HEK293 (cell line): ENCODE measurements at regions not wholly inside any gene's neighbourhood (a gene's known extent, or its start where the extent isn't known, plus 50 kb on each side); places are given as distances from the start of the nearest gene placed in this dataset.

Experiments used
- BCL11A ChIP-seq: fragments of 450-650 bp; formaldehyde crosslinking; IDR thresholded peaks from 2 replicates; pipeline ENCODE4 v1.5.1; 2016; ENCODE audit warnings: low read depth, missing biosample characterization, missing genetic modification characterization
- ZNF664 ChIP-seq: fragments of 450-650 bp; formaldehyde crosslinking; IDR thresholded peaks from 2 replicates; pipeline ENCODE4 v1.5.1; 2016; ENCODE audit warnings: missing biosample characterization, missing genetic modification characterization
- ZNF707 ChIP-seq: fragments of 450-650 bp; formaldehyde crosslinking; IDR thresholded peaks from 2 replicates; pipeline ENCODE4 v1.5.1; 2016; ENCODE audit warnings: missing biosample characterization, missing genetic modification characterization
- TF ChIP-seq, protein P1 (sequence below): fragments of 450-650 bp; formaldehyde crosslinking; IDR thresholded peaks from 2 replicates; pipeline ENCODE4 v1.5.1; 2016; ENCODE audit warnings: missing biosample characterization, missing genetic modification characterization
- TF ChIP-seq, protein P2 (sequence below): fragments of 450-650 bp; formaldehyde crosslinking; IDR thresholded peaks from 2 replicates; pipeline ENCODE4 v1.5.1; 2016; ENCODE audit warnings: missing biosample characterization, missing genetic modification characterization
- TF ChIP-seq, protein P3 (sequence below): fragments of 450-650 bp; formaldehyde crosslinking; IDR thresholded peaks from 2 replicates; pipeline ENCODE4 v1.5.1; 2016; ENCODE audit warnings: missing biosample characterization, missing genetic modification characterization

DNA sequence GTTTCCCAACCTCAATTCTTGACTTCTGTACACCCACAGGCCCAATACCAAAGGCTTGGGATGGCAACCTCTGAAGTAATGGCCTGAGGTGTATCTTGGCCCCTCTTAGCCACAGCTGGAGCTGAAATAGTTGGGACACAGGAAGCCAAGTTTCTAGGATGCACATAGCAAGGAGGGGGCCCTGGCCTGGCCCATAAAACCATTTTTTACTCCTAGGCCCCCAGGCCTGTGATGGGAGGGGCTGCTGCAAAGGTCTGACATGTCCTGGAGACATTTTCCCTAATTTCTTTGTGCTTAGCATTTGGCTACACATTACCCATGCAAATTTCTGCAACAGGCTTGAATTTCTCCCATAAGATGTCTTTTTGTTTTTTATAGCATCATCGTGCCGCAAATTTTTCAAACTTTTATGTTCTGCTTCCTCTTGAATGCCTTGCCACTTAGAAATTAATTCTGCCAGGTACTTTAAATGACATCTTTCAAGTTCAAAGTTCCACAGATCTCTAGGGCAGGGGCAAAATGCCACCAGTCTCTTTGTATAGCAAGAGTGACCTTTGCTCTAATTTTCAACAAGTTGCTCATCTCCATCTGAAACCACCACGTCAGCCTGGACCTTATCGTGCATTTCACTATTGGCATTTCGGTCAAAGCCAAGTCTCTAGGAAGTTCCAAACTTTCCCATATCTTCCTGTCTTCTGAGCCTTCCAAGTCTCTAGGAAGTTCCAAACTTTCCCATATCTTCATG lies 490.8 kb downstream of the IPMK start:
- TF ChIP-seq ZNF664 (tag by site-specific recombination) (no peak), ZNF707 (no peak), BCL11A (tag by site-specific recombination) (no peak)
- TF ChIP-seq, protein P1, sequence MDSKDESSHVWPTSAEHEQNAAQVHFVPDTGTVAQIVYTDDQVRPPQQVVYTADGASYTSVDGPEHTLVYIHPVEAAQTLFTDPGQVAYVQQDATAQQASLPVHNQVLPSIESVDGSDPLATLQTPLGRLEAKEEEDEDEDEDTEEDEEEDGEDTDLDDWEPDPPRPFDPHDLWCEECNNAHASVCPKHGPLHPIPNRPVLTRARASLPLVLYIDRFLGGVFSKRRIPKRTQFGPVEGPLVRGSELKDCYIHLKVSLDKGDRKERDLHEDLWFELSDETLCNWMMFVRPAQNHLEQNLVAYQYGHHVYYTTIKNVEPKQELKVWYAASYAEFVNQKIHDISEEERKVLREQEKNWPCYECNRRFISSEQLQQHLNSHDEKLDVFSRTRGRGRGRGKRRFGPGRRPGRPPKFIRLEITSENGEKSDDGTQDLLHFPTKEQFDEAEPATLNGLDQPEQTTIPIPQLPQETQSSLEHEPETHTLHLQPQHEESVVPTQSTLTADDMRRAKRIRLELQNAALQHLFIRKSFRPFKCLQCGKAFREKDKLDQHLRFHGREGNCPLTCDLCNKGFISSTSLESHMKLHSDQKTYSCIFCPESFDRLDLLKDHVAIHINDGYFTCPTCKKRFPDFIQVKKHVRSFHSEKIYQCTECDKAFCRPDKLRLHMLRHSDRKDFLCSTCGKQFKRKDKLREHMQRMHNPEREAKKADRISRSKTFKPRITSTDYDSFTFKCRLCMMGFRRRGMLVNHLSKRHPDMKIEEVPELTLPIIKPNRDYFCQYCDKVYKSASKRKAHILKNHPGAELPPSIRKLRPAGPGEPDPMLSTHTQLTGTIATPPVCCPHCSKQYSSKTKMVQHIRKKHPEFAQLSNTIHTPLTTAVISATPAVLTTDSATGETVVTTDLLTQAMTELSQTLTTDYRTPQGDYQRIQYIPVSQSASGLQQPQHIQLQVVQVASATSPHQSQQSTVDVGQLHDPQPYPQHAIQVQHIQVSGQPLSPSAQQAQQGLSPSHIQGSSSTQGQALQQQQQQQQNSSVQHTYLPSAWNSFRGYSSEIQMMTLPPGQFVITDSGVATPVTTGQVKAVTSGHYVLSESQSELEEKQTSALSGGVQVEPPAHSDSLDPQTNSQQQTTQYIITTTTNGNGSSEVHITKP (tag by site-specific recombination): no peak
- TF ChIP-seq, protein P2, sequence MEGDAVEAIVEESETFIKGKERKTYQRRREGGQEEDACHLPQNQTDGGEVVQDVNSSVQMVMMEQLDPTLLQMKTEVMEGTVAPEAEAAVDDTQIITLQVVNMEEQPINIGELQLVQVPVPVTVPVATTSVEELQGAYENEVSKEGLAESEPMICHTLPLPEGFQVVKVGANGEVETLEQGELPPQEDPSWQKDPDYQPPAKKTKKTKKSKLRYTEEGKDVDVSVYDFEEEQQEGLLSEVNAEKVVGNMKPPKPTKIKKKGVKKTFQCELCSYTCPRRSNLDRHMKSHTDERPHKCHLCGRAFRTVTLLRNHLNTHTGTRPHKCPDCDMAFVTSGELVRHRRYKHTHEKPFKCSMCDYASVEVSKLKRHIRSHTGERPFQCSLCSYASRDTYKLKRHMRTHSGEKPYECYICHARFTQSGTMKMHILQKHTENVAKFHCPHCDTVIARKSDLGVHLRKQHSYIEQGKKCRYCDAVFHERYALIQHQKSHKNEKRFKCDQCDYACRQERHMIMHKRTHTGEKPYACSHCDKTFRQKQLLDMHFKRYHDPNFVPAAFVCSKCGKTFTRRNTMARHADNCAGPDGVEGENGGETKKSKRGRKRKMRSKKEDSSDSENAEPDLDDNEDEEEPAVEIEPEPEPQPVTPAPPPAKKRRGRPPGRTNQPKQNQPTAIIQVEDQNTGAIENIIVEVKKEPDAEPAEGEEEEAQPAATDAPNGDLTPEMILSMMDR (tag by site-specific recombination): no peak
- TF ChIP-seq, protein P3, sequence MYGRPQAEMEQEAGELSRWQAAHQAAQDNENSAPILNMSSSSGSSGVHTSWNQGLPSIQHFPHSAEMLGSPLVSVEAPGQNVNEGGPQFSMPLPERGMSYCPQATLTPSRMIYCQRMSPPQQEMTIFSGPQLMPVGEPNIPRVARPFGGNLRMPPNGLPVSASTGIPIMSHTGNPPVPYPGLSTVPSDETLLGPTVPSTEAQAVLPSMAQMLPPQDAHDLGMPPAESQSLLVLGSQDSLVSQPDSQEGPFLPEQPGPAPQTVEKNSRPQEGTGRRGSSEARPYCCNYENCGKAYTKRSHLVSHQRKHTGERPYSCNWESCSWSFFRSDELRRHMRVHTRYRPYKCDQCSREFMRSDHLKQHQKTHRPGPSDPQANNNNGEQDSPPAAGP (tag by site-specific recombination): no peak
